ENCODE measurements at regions not wholly inside any gene's neighbourhood (a gene's known extent, or its start where the extent isn't known, plus 50 kb on each side); places are given as distances from the start of the nearest gene placed in this dataset.

DNA sequence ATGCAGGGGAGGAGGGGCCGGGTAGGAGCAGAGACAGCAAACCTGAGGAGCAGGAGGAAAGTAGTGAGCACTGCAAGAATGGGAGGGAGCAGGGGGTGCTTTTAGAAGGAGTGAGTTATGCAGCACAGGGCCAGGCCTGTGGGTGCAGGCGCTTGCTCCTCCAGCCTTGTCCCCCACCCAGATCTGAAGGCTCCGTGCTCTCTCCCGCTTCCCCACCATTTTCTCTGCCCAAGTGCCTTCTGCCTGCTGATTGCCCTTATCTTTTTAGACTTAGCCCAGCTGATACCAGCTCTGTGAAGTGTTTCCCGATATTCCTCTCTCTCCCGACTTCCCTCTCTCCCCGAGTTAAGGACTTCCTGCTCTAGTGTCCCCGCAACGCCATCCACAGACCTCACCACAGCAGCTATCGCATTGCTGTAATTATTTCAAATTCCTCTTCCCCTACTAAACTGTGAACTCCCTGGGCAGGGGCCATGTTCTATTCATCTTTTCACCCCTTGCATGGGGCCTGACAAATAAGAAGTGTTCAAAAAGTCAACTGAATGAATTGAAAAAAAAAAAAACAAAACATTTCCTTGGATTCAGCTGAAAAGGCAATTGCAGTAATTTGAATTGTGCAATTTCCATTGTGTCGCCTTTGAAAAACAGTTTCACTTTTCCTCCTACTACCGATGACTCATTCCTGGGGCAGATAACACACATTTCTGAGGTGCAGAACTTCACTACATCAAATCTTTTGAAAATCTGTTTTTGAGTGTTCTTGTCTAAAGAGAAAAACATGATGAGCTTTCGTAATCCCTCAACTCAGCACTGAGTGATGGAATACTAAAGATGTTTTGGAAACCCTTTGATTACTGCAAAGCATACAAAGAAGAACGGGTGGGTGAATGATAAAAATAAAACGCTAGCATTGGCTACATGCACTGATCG, 69.7 kb upstream of the BMAL1 start:
- no peaks in the 10 kb centered on the region for H3K4me1 ChIP-seq (ENCODE audit: insufficient read depth, low read length, severe bottlenecking)
- H3K36me3 ChIP-seq (ENCODE audit: insufficient read depth, low read length): no peaks in the 10 kb centered on the region
- H3K9me3 ChIP-seq (ENCODE audit: low read length): no peaks in the 10 kb centered on the region
- H3K4me3 ChIP-seq (ENCODE audit: low read depth, low read length, poor library complexity, severe bottlenecking): no peak overlapping the region
- TF ChIP-seq, protein P1, sequence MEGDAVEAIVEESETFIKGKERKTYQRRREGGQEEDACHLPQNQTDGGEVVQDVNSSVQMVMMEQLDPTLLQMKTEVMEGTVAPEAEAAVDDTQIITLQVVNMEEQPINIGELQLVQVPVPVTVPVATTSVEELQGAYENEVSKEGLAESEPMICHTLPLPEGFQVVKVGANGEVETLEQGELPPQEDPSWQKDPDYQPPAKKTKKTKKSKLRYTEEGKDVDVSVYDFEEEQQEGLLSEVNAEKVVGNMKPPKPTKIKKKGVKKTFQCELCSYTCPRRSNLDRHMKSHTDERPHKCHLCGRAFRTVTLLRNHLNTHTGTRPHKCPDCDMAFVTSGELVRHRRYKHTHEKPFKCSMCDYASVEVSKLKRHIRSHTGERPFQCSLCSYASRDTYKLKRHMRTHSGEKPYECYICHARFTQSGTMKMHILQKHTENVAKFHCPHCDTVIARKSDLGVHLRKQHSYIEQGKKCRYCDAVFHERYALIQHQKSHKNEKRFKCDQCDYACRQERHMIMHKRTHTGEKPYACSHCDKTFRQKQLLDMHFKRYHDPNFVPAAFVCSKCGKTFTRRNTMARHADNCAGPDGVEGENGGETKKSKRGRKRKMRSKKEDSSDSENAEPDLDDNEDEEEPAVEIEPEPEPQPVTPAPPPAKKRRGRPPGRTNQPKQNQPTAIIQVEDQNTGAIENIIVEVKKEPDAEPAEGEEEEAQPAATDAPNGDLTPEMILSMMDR (IDR thresholded peaks at IDR 0.05; ENCODE audit: low read length): no peak
- no peaks in the 10 kb centered on the region for H4K20me1 ChIP-seq (ENCODE audit: insufficient read depth, low read length)
- H3K27ac ChIP-seq (ENCODE audit: low read depth, low read length, poor library complexity, severe bottlenecking): no peak overlapping the region
- no peaks in the 10 kb centered on the region for H3K9me2 ChIP-seq (ENCODE audit: low read depth, low read length)
- H2AFZ ChIP-seq (ENCODE audit: low read length): no peak overlapping the region
- H3K27me3 ChIP-seq (ENCODE audit: insufficient read depth, low read length): no peaks in the 10 kb centered on the region
- no peaks in the 10 kb centered on the region for H3K79me2 ChIP-seq (ENCODE audit: insufficient read depth, low read length)
- no peaks in the 10 kb centered on the region for H3F3A ChIP-seq (ENCODE audit: insufficient read depth, low read length)
- no peak overlapping the region for H3K9ac ChIP-seq (ENCODE audit: low read length)
- H3K4me2 ChIP-seq (ENCODE audit: low read length): no peak overlapping the region

DNA sequence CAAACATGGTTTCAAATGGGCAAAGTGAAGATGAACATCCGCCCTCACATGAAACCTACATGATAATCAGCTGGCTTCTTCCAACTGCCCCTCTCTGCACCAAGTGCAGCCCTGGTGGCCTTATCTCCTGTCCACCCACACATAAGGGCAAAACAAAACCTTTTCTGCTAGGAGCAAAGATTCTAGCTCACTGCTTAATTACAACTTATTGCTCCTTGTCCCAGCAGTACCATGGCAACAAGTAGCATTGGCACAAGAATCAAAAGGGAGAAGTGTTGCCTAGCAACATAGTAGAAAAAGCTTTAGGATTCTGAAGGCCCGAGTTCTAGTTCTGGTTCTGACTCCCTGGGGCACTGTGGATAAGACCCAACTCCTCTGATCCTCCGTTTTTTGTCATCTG, 68.7 kb upstream of the BMAL1 start:
- Histone ChIP-seq H2AFZ (ENCODE audit: low read length) (no peak overlapping the region), H4K20me1 (ENCODE audit: insufficient read depth, low read length) (no peaks in the 10 kb centered on the region), H3K4me3 (ENCODE audit: low read depth, low read length, poor library complexity, severe bottlenecking) (no peak overlapping the region), H3K9me3 (ENCODE audit: low read length) (no peaks in the 10 kb centered on the region), H3K9me2 (ENCODE audit: low read depth, low read length) (no peaks in the 10 kb centered on the region), H3K4me2 (ENCODE audit: low read length) (no peak overlapping the region), H3F3A (ENCODE audit: insufficient read depth, low read length) (no peaks in the 10 kb centered on the region), H3K27ac (ENCODE audit: low read depth, low read length, poor library complexity, severe bottlenecking) (no peak overlapping the region), H3K9ac (ENCODE audit: low read length) (no peak overlapping the region), H3K27me3 (ENCODE audit: insufficient read depth, low read length) (no peaks in the 10 kb centered on the region), H3K36me3 (ENCODE audit: insufficient read depth, low read length) (no peaks in the 10 kb centered on the region), H3K4me1 (ENCODE audit: insufficient read depth, low read length, severe bottlenecking) (no peaks in the 10 kb centered on the region), H3K79me2 (ENCODE audit: insufficient read depth, low read length) (no peaks in the 10 kb centered on the region)
- TF ChIP-seq EZH2 (IDR thresholded peaks at IDR 0.05; ENCODE audit: borderline replicate concordance, low read length): no peak
- TF ChIP-seq, protein P1 (IDR thresholded peaks at IDR 0.05; ENCODE audit: low read length): no peak

DNA sequence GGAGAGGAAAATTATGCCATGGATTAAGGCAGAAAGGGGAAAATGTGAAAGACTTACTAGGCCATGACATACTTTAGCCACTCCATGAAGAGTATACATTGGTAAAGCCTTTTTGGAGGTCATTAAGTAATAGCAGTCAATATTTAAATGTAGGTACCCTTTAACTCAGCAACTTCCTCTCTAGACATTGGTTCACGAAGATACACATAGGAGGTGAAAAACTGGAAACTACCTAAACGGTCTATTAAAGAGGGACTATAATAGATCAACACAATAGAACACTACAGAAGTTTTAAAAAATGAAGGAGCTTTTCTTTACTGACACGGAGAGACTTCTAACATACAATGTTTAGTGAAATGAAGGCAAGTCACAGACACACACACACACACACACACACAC, 68.2 kb upstream of the BMAL1 start:
- H3K4me3 ChIP-seq (ENCODE audit: low read depth, low read length, poor library complexity, severe bottlenecking): no peak overlapping the region

More for the DNA sequence above, 68.2 kb upstream of the BMAL1 start:
- no peaks in the 10 kb centered on the region for H3K27me3 ChIP-seq (ENCODE audit: insufficient read depth, low read length)
- H3F3A ChIP-seq (ENCODE audit: insufficient read depth, low read length): no peaks in the 10 kb centered on the region
- no peaks in the 10 kb centered on the region for H3K4me1 ChIP-seq (ENCODE audit: insufficient read depth, low read length, severe bottlenecking)
- no peaks in the 10 kb centered on the region for H4K20me1 ChIP-seq (ENCODE audit: insufficient read depth, low read length)
- no peak overlapping the region for H2AFZ ChIP-seq (ENCODE audit: low read length)
- no peak overlapping the region for H3K9ac ChIP-seq (ENCODE audit: low read length)
- no peak overlapping the region for H3K27ac ChIP-seq (ENCODE audit: low read depth, low read length, poor library complexity, severe bottlenecking)
- H3K79me2 ChIP-seq (ENCODE audit: insufficient read depth, low read length): no peaks in the 10 kb centered on the region
- H3K9me3 ChIP-seq (ENCODE audit: low read length): no peaks in the 10 kb centered on the region
- H3K4me2 ChIP-seq (ENCODE audit: low read length): no peak overlapping the region
- TF ChIP-seq, protein P1 (IDR thresholded peaks at IDR 0.05; ENCODE audit: low read length): no peak
- TF ChIP-seq EZH2 (IDR thresholded peaks at IDR 0.05; ENCODE audit: borderline replicate concordance, low read length): no peak
- no peaks in the 10 kb centered on the region for H3K36me3 ChIP-seq (ENCODE audit: insufficient read depth, low read length)
- H3K9me2 ChIP-seq (ENCODE audit: low read depth, low read length): no peaks in the 10 kb centered on the region

All from OCI-LY1 (cell line).